ENCODE measurements at regions not wholly inside any gene's neighbourhood (a gene's known extent, or its start where the extent isn't known, plus 50 kb on each side); places are given as distances from the start of the nearest gene placed in this dataset.

GRCh38 chr4:121477079-121477478, 96.3 kb upstream of the QRFPR start:
- H3K4me1 ChIP-seq (ENCODE audit: control insufficient read depth in 1 of 2, insufficient read depth in 2 of 2, low read length in 2 of 2) = no peaks in the 10 kb centered on the region
- no peak overlapping the region for H2AFZ ChIP-seq (ENCODE audit: insufficient read depth, low read depth, low read length, poor library complexity, severe bottlenecking)
- no peaks in the 10 kb centered on the region for H3K27me3 ChIP-seq (ENCODE audit: control insufficient read depth in 2 of 2, insufficient read depth in 2 of 2, low read length in 2 of 2)
- no peaks in the 10 kb centered on the region for H3K79me2 ChIP-seq (ENCODE audit: insufficient read depth, low read length)
- Mint-ChIP-seq H3K27ac (no peak overlapping the region), H3K9me3 (no peaks in the 10 kb centered on the region), H3K4me3 (no peak overlapping the region), H3K4me1 (no peaks in the 10 kb centered on the region), H3K36me3 (no peaks in the 10 kb centered on the region), H3K27me3 (ENCODE audit: low read depth in 3 of 3) (no peaks in the 10 kb centered on the region)
- intact Hi-C loops (cut with micrococcal nuclease) = no loop called here
- no peaks in the 10 kb centered on the region for H3K9me3 ChIP-seq (replicated peaks in 1 of 2; ENCODE audit: control insufficient read depth in 1 of 2, insufficient read depth in 1 of 2, low read length in 2 of 2)
- no peak for TF ChIP-seq CTCF (IDR thresholded peaks at IDR 0.05)
- no peak overlapping the region for H3K4me3 ChIP-seq (replicated peaks in 1 of 3; ENCODE audit: low read depth in 2 of 3, low read length in 3 of 3)
- no CpG with 5 or more reads among the region's 1 CpG for WGBS (ENCODE audit: insufficient coverage)
- DNase-seq = no peak
- H3K27ac ChIP-seq (ENCODE audit: low read depth in 1 of 2, low read length in 2 of 2) = no peak overlapping the region
- H4K20me1 ChIP-seq (ENCODE audit: insufficient read depth, low read length) = no peaks in the 10 kb centered on the region
- no peak overlapping the region for H3K4me2 ChIP-seq (replicated peaks; ENCODE audit: extremely low read depth, low read length, poor library complexity, severe bottlenecking)
- H3K36me3 ChIP-seq (replicated peaks in 1 of 2; ENCODE audit: control insufficient read depth in 1 of 2, insufficient read depth in 2 of 2, low read length in 2 of 2) = no peaks in the 10 kb centered on the region
- H3K9ac ChIP-seq (ENCODE audit: insufficient read depth, low read length, poor library complexity, severe bottlenecking) = no peak overlapping the region

GRCh38 chr4:121472937-121473721, 92.3 kb upstream of the QRFPR start:
- DNase-seq = no peak
- H3K27me3 ChIP-seq (ENCODE audit: control insufficient read depth in 2 of 2, insufficient read depth in 2 of 2, low read length in 2 of 2) = no peaks in the 10 kb centered on the region
- no peak overlapping the region for H3K27ac ChIP-seq (ENCODE audit: low read depth in 1 of 2, low read length in 2 of 2)
- Mint-ChIP-seq H3K27ac (no peak overlapping the region), H3K27me3 (ENCODE audit: low read depth in 3 of 3) (no peaks in the 10 kb centered on the region), H3K4me3 (no peak overlapping the region), H3K36me3 (no peaks in the 10 kb centered on the region), H3K4me1 (no peaks in the 10 kb centered on the region), H3K9me3 (peaks cover 0 to 9% (median 2%) of the 10 kb centered on the region in 7 donors)
- WGBS (ENCODE audit: insufficient coverage) = no CpG with 5 or more reads among the region's 2 CpGs
- H3K9ac ChIP-seq (ENCODE audit: insufficient read depth, low read length, poor library complexity, severe bottlenecking) = no peak overlapping the region
- intact Hi-C loops (cut with micrococcal nuclease) = no loop called here
- H3K4me3 ChIP-seq (replicated peaks in 1 of 3; ENCODE audit: low read depth in 2 of 3, low read length in 3 of 3) = no peak overlapping the region
- no peak overlapping the region for H3K4me2 ChIP-seq (replicated peaks; ENCODE audit: extremely low read depth, low read length, poor library complexity, severe bottlenecking)
- H2AFZ ChIP-seq (ENCODE audit: insufficient read depth, low read depth, low read length, poor library complexity, severe bottlenecking) = no peak overlapping the region
- no peaks in the 10 kb centered on the region for H4K20me1 ChIP-seq (ENCODE audit: insufficient read depth, low read length)
- no peaks in the 10 kb centered on the region for H3K79me2 ChIP-seq (ENCODE audit: insufficient read depth, low read length)
- no peaks in the 10 kb centered on the region for H3K4me1 ChIP-seq (ENCODE audit: control insufficient read depth in 1 of 2, insufficient read depth in 2 of 2, low read length in 2 of 2)
- TF ChIP-seq CTCF (IDR thresholded peaks at IDR 0.05) = no peak
- H3K36me3 ChIP-seq (replicated peaks in 1 of 2; ENCODE audit: control insufficient read depth in 1 of 2, insufficient read depth in 2 of 2, low read length in 2 of 2) = no peaks in the 10 kb centered on the region
- H3K9me3 ChIP-seq (replicated peaks in 1 of 2; ENCODE audit: control insufficient read depth in 1 of 2, insufficient read depth in 1 of 2, low read length in 2 of 2) = peaks cover 0 to 5% of the 10 kb centered on the region in 2 donors

Measured in CD14-positive monocyte (primary cell).